IMR-90 (cell line): ENCODE measurements at regions not wholly inside any gene's neighbourhood (a gene's known extent, or its start where the extent isn't known, plus 50 kb on each side); places are given as distances from the start of the nearest gene placed in this dataset.

Experiments used
- ATAC-seq: fragments of 200-7000 bp; cut with Tn5 transposase; 2 replicates; pipeline ENCODE4 v1.9.1; 2020; ENCODE audit warnings: low read depth, mild to moderate bottlenecking, moderate library complexity
- BruUV-seq: library from RNA; stranded (reverse); fragments of 400-500 nt; replicated peaks from 2 replicates; lab custom pipeline; 2021; lab: Mats Ljungman, UMichigan
- CTCF ChIA-PET: fragments of 300-600 bp; formaldehyde crosslinking; extraction: SDS; loops from one replicate; lab custom pipeline; 2021; ENCODE audit warnings: antibody characterized with exemption; lab: Yijun Ruan, JAX
- POLR2A ChIA-PET: fragments of 300-600 bp; sonication (Branson Sonifier 250); formaldehyde crosslinking; loops from one replicate; lab custom pipeline; 2022; ENCODE audit warnings: antibody characterized with exemption; ENCODE audit not compliant: unreplicated experiment; lab: Charles Lee
- DNase-seq: peaks from one replicate; pipeline ENCODE4 v3.0.0; 2013
- H2AFZ ChIP-seq: replicated peaks from 2 replicates; pipeline ENCODE3; 2013; ENCODE audit warnings: low read length, mild to moderate bottlenecking; ENCODE audit not compliant: poor library complexity
- H2AK5ac ChIP-seq: 2 replicates; pipeline ENCODE4 v1.6.1; 2013; ENCODE audit warnings: low read depth, low read length, inconsistent platforms
- H2AK9ac ChIP-seq: replicated peaks from 2 replicates; pipeline ENCODE3; 2013; ENCODE audit warnings: mild to moderate bottlenecking, low read depth, low read length, moderate library complexity; ENCODE audit not compliant: poor library complexity
- H2BK120ac ChIP-seq: 2 replicates; pipeline ENCODE4 v1.6.1; 2013; ENCODE audit warnings: low read depth, low read length, inconsistent platforms
- H2BK15ac ChIP-seq: 3 replicates; pipeline ENCODE4 v1.6.1; 2013; ENCODE audit warnings: low read depth, low read length, inconsistent platforms
- H2BK20ac ChIP-seq: 2 replicates; pipeline ENCODE4 v1.6.1; 2013; ENCODE audit warnings: low read depth, mild to moderate bottlenecking, inconsistent platforms, low read length, moderate library complexity
- H2BK5ac ChIP-seq: 2 replicates; pipeline ENCODE4 v1.6.1; 2013; ENCODE audit warnings: mild to moderate bottlenecking, low read depth, low read length, inconsistent platforms; ENCODE audit not compliant: poor library complexity, severe bottlenecking
- H3K14ac ChIP-seq: replicated peaks from 2 replicates; pipeline ENCODE4 v1.6.1; 2013; ENCODE audit warnings: low read depth, low read length, inconsistent platforms
- H3K18ac ChIP-seq: 2 replicates; pipeline ENCODE4 v1.6.1; 2013; ENCODE audit warnings: low read depth, low read length, control low read depth
- H3K23ac ChIP-seq: 2 replicates; pipeline ENCODE4 v1.6.1; 2013; ENCODE audit warnings: low read depth, low read length, inconsistent platforms
- H3K27ac ChIP-seq: 2 replicates; pipeline ENCODE4 v1.5.1; 2013; ENCODE audit warnings: mild to moderate bottlenecking, control low read depth, low read length; ENCODE audit not compliant: insufficient read depth
- H3K27me3 ChIP-seq: 2 replicates; pipeline ENCODE4 v1.6.1; 2013; ENCODE audit warnings: low read length; ENCODE audit not compliant: control insufficient read depth, insufficient read depth
- H3K36me3 ChIP-seq: 2 replicates; pipeline ENCODE4 v1.6.1; 2013; ENCODE audit warnings: low read length, mixed read lengths; ENCODE audit not compliant: control insufficient read depth, insufficient read depth
- H3K4ac ChIP-seq: 2 replicates; pipeline ENCODE4 v1.6.1; 2013; ENCODE audit warnings: low read depth, low read length, inconsistent platforms
- H3K4me1 ChIP-seq: 2 replicates; pipeline ENCODE4 v1.6.1; 2013; ENCODE audit warnings: low read length, mixed read lengths; ENCODE audit not compliant: control insufficient read depth, insufficient read depth
- H3K4me2 ChIP-seq: 2 replicates; pipeline ENCODE4 v1.6.1; 2013; ENCODE audit warnings: low read depth, mild to moderate bottlenecking, control low read depth, low read length, moderate library complexity
- H3K4me3 ChIP-seq: 2 replicates; pipeline ENCODE4 v1.5.1; 2013; ENCODE audit warnings: low read depth, mild to moderate bottlenecking, control low read depth, low read length, moderate library complexity; ENCODE audit not compliant: insufficient read depth
- H3K56ac ChIP-seq: 2 replicates; pipeline ENCODE4 v1.6.1; 2013; ENCODE audit warnings: low read length, inconsistent platforms; ENCODE audit not compliant: insufficient read depth; ENCODE audit errors: extremely low read depth
- H3K79me1 ChIP-seq, 2 experiments: 2 replicates each; pipeline ENCODE4 v1.6.1; 2013; ENCODE audit warnings: low read length in 2 of 2, inconsistent platforms in 1 of 2, low read depth in 1 of 2
- H3K9ac ChIP-seq: 2 replicates; pipeline ENCODE4 v1.6.1; 2013; ENCODE audit warnings: low read depth, low read length, control low read depth
- H3K9me1 ChIP-seq: 2 replicates; pipeline ENCODE4 v1.6.1; 2013; ENCODE audit warnings: low read length, inconsistent platforms; ENCODE audit not compliant: insufficient read depth
- H3K9me3 ChIP-seq: 2 replicates; pipeline ENCODE4 v1.6.1; 2013; ENCODE audit warnings: low read length; ENCODE audit not compliant: control insufficient read depth, insufficient read depth
- H4K20me1 ChIP-seq: 2 replicates; pipeline ENCODE4 v1.6.1; 2013; ENCODE audit warnings: low read length, inconsistent platforms; ENCODE audit not compliant: insufficient read depth
- H4K5ac ChIP-seq: 2 replicates; pipeline ENCODE4 v1.6.1; 2013; ENCODE audit warnings: mild to moderate bottlenecking, low read depth, low read length, control low read depth
- H4K8ac ChIP-seq, 2 experiments: 2 replicates each; pipeline ENCODE4 v1.6.1; 2013; ENCODE audit warnings: low read depth in 2 of 2, low read length in 2 of 2, control low read depth in 1 of 2, inconsistent platforms in 1 of 2
- H4K91ac ChIP-seq: 2 replicates; pipeline ENCODE4 v1.6.1; 2013; ENCODE audit warnings: low read depth, low read length, inconsistent platforms; ENCODE audit not compliant: insufficient read depth
- BHLHE40 ChIP-seq: fragments of 150-350 bp; IDR thresholded peaks from 2 replicates; pipeline ENCODE4 v1.6.1; 2016; ENCODE audit warnings: mild to moderate bottlenecking, low read depth, low read length
- CEBPB ChIP-seq: IDR thresholded peaks from 2 replicates; pipeline ENCODE4 v1.6.1; 2012; ENCODE audit warnings: low read depth, low read length, improper control_type of control experiment
- CHD1 ChIP-seq: IDR thresholded peaks from 2 replicates; pipeline ENCODE4 v1.6.1; 2012; ENCODE audit warnings: low read depth, low read length, improper control_type of control experiment
- FOS ChIP-seq: fragments of 150-350 bp; IDR thresholded peaks from 2 replicates; pipeline ENCODE4 v1.6.1; 2016; ENCODE audit warnings: low read depth, low read length
- MAFK ChIP-seq: IDR thresholded peaks from 2 replicates; pipeline ENCODE4 v1.6.1; 2012; ENCODE audit warnings: low read depth, low read length, improper control_type of control experiment
- MXI1 ChIP-seq: IDR thresholded peaks from 2 replicates; pipeline ENCODE4 v1.6.1; 2012; ENCODE audit warnings: low read depth, mild to moderate bottlenecking, low read length, moderate library complexity, borderline replicate concordance
- NFE2L2 ChIP-seq: fragments of 150-350 bp; IDR thresholded peaks from 2 replicates; pipeline ENCODE4 v1.6.1; 2016; ENCODE audit warnings: low read depth, mild to moderate bottlenecking, low read length
- RAD21 ChIP-seq: IDR thresholded peaks from 2 replicates; pipeline ENCODE4 v1.6.1; 2012; ENCODE audit warnings: low read length, improper control_type of control experiment
- RFX5 ChIP-seq: IDR thresholded peaks from 2 replicates; pipeline ENCODE4 v1.8.0; 2012; ENCODE audit warnings: low read depth, mild to moderate bottlenecking, low read length, moderate library complexity
- SMC3 ChIP-seq: fragments of 150-350 bp; IDR thresholded peaks from 2 replicates; pipeline ENCODE4 v1.6.1; 2016; ENCODE audit warnings: low read depth, mild to moderate bottlenecking, antibody characterized with exemption, low read length, moderate library complexity
- WGBS, 2 experiments: methylation state at CpG; one replicate each; pipeline versions ENCODE4 v1.1.5 to v1.1.7; 2013; ENCODE audit warnings: missing lambda C conversion rate in 2 of 2; ENCODE audit not compliant: insufficient read length in 1 of 2; ENCODE audit errors: extremely low coverage in 2 of 2; 5-methylcytosine and 5-hydroxymethylcytosine counted together
- dilution Hi-C: fragments of 300-500 bp; cut with HindIII; formaldehyde crosslinking; loops from one replicate; pipeline ENCODE4 v1.14.3; 2018; ENCODE audit warnings: low sequenced_read_pairs; ENCODE audit not compliant: unreplicated experiment
- in situ Hi-C: fragments of 300-500 bp; cut with MboI; formaldehyde crosslinking; loops from 3 replicates; pipeline ENCODE4 v1.14.3; 2019; ENCODE audit warnings: low sequenced_read_pairs, inconsistent platforms, mixed read lengths
- intact Hi-C: fragments of 100-400 bp; cut with micrococcal nuclease; formaldehyde crosslinking; loops from 2 replicates; pipeline ENCODE4 v1.10.0; 2022
- TF ChIP-seq, protein P1 (sequence below): conservative IDR thresholded peaks from 2 replicates; pipeline ENCODE4 v1.5.1; 2012; ENCODE audit warnings: mild to moderate bottlenecking, low read depth, low read length, improper control_type of control experiment
- TF ChIP-seq, protein P2 (sequence below): fragments of 150-350 bp; IDR thresholded peaks from 2 replicates; pipeline ENCODE4 v1.6.1; 2016; ENCODE audit warnings: low read depth, mild to moderate bottlenecking, low read length, moderate library complexity, borderline replicate concordance

DNA sequence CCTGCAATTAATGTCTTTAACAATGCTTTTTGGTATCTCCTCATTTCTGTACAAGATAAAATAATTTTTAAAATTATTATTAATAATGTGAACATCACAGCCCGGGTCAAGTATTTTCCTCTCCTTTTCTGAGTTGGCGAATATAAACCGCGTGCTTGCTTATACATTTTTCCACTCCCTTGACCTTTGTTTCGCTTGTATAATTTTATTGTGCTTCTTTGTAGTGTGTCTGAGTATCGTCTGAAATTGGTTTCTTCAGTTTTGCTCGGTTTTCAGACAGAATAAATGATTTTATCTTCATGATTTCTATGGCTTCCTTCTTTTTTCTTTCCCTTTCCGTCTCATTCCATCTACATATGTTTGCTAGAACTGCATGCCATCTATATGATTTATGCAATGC lies 448.5 kb downstream of the MAT2B start:
- in situ Hi-C loops, result no loop called here

More for the DNA sequence above, 448.5 kb downstream of the MAT2B start:
- Histone ChIP-seq H4K8ac (no peak overlapping the region), H2AK5ac (no peak overlapping the region), H2AK9ac (no peak overlapping the region), H3K79me1 (no peaks in the 10 kb centered on the region), H3K9ac (no peak overlapping the region), H3K9me1 (no peaks in the 10 kb centered on the region), H3K23ac (no peak overlapping the region), H4K91ac (no peak overlapping the region), H2AFZ (no peak overlapping the region), H3K4ac (no peak overlapping the region), H3K4me1 (no peaks in the 10 kb centered on the region), H3K27me3 (no peaks in the 10 kb centered on the region), H4K20me1 (no peaks in the 10 kb centered on the region), H3K36me3 (no peaks in the 10 kb centered on the region), H3K9me3 (no peaks in the 10 kb centered on the region), H3K14ac (no peak overlapping the region), H2BK5ac (no peak overlapping the region), H2BK15ac (no peak overlapping the region), H2BK20ac (no peak overlapping the region), H3K4me2 (no peak overlapping the region), H3K18ac (no peak overlapping the region), H2BK120ac (no peak overlapping the region), H3K27ac (no peak overlapping the region), H3K4me3 (no peak overlapping the region), H4K5ac (no peak overlapping the region), H3K56ac (no peak overlapping the region)
- no CpG with 5 or more reads among the region's 8 CpGs for WGBS, 2 experiments
- ATAC-seq, result no peak
- BruUV-seq, result no TSS peak
- POLR2A ChIA-PET, result no interaction called here
- TF ChIP-seq MXI1, result no peak
- no peak for TF ChIP-seq CEBPB
- TF ChIP-seq BHLHE40, result no peak
- TF ChIP-seq, protein P1, sequence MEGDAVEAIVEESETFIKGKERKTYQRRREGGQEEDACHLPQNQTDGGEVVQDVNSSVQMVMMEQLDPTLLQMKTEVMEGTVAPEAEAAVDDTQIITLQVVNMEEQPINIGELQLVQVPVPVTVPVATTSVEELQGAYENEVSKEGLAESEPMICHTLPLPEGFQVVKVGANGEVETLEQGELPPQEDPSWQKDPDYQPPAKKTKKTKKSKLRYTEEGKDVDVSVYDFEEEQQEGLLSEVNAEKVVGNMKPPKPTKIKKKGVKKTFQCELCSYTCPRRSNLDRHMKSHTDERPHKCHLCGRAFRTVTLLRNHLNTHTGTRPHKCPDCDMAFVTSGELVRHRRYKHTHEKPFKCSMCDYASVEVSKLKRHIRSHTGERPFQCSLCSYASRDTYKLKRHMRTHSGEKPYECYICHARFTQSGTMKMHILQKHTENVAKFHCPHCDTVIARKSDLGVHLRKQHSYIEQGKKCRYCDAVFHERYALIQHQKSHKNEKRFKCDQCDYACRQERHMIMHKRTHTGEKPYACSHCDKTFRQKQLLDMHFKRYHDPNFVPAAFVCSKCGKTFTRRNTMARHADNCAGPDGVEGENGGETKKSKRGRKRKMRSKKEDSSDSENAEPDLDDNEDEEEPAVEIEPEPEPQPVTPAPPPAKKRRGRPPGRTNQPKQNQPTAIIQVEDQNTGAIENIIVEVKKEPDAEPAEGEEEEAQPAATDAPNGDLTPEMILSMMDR, result no peak
- no peak for TF ChIP-seq FOS
- TF ChIP-seq RAD21, result no peak
- TF ChIP-seq MAFK, result no peak
- no peak for TF ChIP-seq SMC3
- TF ChIP-seq, protein P2, sequence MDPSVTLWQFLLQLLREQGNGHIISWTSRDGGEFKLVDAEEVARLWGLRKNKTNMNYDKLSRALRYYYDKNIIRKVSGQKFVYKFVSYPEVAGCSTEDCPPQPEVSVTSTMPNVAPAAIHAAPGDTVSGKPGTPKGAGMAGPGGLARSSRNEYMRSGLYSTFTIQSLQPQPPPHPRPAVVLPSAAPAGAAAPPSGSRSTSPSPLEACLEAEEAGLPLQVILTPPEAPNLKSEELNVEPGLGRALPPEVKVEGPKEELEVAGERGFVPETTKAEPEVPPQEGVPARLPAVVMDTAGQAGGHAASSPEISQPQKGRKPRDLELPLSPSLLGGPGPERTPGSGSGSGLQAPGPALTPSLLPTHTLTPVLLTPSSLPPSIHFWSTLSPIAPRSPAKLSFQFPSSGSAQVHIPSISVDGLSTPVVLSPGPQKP, result no peak
- TF ChIP-seq CHD1, result no peak
- TF ChIP-seq RFX5, result no peak
- TF ChIP-seq NFE2L2, result no peak
- dilution Hi-C loops, result no loop called here
- intact Hi-C loops, result no loop called here
- DNase-seq, result no peak
- CTCF ChIA-PET, result no interaction called here
